ENCODE measurements at regions not wholly inside any gene's neighbourhood (a gene's known extent, or its start where the extent isn't known, plus 50 kb on each side); places are given as distances from the start of the nearest gene placed in this dataset.

DNA sequence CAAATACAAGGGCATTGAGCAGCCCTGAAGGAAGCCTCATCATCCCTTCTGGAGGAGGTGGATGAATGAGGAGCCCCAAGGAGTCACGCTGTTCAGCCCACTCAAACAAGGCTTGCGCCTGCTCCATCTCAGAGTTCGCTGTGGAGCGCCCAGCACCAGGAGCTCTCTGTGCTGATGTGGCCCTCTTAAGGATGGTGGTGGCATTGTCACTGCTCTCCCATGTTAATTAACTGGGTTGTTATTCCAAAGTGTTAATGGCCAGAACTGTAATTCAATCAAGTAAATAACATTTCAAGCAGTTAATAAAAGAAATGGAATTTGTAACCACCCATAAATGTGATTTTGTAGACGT lies 726.0 kb upstream of the RAB6C start:
- H3K4me3 ChIP-seq (ENCODE audit: low read depth, low read length) = no peak overlapping the region
- no peak for TF ChIP-seq CTCF (IDR thresholded peaks at IDR 0.05; ENCODE audit: low read depth, low read length)
- no peak for DNase-seq
- no peaks in the 10 kb centered on the region for H3K36me3 ChIP-seq
- no peaks in the 10 kb centered on the region for H3K4me1 ChIP-seq
- no peaks in the 10 kb centered on the region for H3K9me3 ChIP-seq
- H3K27me3 ChIP-seq = no peaks in the 10 kb centered on the region

DNA sequence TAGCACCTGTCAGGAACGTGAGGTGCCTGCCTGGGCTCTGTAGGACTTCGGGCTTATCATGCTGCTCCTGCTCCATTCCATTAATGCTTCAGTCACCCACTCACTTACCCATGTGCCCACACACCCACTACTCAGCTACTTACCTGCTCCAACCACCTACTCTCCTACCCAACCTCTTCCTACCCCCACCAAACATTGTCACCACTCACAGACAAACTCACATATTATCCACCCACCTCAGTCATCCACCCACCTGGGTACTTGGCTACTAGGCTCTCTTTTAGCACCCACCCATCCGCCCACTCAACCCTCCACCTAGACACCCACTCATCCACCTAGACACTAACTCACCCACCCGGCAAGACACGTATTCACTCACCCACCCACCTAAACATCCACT lies 724.7 kb upstream of the RAB6C start:
- no peaks in the 10 kb centered on the region for H3K36me3 ChIP-seq
- no peaks in the 10 kb centered on the region for H3K9me3 ChIP-seq
- H3K27me3 ChIP-seq = no peaks in the 10 kb centered on the region
- no peak for DNase-seq
- no peak for TF ChIP-seq CTCF (IDR thresholded peaks at IDR 0.05; ENCODE audit: low read depth, low read length)
- no peak overlapping the region for H3K4me3 ChIP-seq (ENCODE audit: low read depth, low read length)
- H3K4me1 ChIP-seq = no peaks in the 10 kb centered on the region

GRCh38 chr2:129255610-129256313 lies 723.7 kb upstream of the RAB6C start:
- H3K36me3 ChIP-seq = no peaks in the 10 kb centered on the region
- H3K4me3 ChIP-seq (ENCODE audit: low read depth, low read length) = no peak overlapping the region
- TF ChIP-seq CTCF (IDR thresholded peaks at IDR 0.05; ENCODE audit: low read depth, low read length) = no peak
- no peak for DNase-seq
- no peaks in the 10 kb centered on the region for H3K4me1 ChIP-seq
- H3K9me3 ChIP-seq = no peaks in the 10 kb centered on the region
- no peaks in the 10 kb centered on the region for H3K27me3 ChIP-seq

DNA sequence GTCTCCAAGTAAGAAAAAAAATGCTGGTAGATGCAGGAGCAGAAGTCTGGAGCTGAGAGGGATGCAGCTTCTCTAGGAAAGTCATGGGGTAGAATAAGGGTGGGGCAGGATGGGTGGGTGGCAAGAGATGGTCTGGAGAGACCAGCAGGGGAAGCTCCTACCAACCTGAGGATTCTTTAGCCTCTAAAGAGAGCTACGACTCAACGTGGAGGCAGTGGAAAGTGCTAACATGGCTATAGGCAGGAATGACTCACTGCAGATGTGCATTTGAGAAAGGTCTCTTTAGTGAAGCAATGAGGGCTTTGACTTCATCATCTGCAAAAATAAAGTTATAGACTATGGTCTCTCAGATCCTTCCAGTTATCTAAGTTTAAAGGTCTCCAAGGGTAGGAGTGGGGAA lies 722.8 kb upstream of the RAB6C start:
- H3K4me3 ChIP-seq (ENCODE audit: low read depth, low read length) = no peak overlapping the region
- H3K27me3 ChIP-seq = no peaks in the 10 kb centered on the region
- DNase-seq = no peak
- TF ChIP-seq CTCF (IDR thresholded peaks at IDR 0.05; ENCODE audit: low read depth, low read length) = no peak
- H3K36me3 ChIP-seq = no peaks in the 10 kb centered on the region
- H3K4me1 ChIP-seq = no peaks in the 10 kb centered on the region
- H3K9me3 ChIP-seq = no peaks in the 10 kb centered on the region

DNA sequence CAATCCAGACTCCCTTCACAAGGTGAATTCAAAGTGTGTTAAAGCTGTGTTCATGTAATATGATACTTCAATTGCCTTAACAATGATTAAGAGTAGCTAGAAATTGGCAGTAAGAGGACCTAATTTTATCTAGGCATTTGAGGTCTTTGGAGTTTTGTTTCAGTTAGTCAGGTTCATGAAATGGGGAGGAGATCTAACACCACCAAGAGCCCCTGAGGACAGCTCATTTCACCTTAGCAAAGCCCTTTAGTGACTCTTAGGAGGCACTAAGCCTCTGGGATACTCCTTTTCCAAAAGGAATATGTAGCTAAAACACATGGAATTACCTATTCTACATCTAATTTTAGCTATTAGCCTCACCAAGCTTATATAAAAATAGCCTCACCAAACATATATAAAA lies 716.5 kb upstream of the RAB6C start:
- no peaks in the 10 kb centered on the region for H3K4me1 ChIP-seq
- H3K36me3 ChIP-seq = no peaks in the 10 kb centered on the region
- H3K9me3 ChIP-seq = no peaks in the 10 kb centered on the region
- H3K4me3 ChIP-seq (ENCODE audit: low read depth, low read length) = no peak overlapping the region
- DNase-seq = no peak
- no peaks in the 10 kb centered on the region for H3K27me3 ChIP-seq
- TF ChIP-seq CTCF (IDR thresholded peaks at IDR 0.05; ENCODE audit: low read depth, low read length) = no peak

DNA sequence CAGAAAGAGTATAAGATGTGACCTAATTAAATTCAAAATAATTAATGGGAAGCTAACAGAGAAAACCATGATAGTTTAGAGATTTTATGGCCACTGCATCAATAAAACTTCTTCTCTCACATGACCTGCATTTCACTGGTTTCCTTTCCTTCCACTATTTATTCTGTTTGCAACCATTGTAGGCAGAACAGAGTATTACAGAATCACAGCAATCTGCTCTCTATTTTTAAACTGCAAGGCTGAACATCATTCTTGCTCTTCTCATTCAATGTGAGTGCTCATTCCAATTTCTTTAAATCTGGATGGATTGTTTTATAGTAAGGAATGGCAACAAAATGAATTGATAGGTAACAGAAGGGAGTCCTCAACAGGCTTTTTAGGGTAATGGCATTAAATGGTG lies 715.5 kb upstream of the RAB6C start:
- DNase-seq = no peak
- Histone ChIP-seq H3K27me3 (no peaks in the 10 kb centered on the region), H3K4me3 (ENCODE audit: low read depth, low read length) (no peak overlapping the region), H3K4me1 (no peaks in the 10 kb centered on the region), H3K9me3 (no peaks in the 10 kb centered on the region), H3K36me3 (no peaks in the 10 kb centered on the region)
- no peak for TF ChIP-seq CTCF (IDR thresholded peaks at IDR 0.05; ENCODE audit: low read depth, low read length)
